Right lobe of liver (tissue), 4 donors: ENCODE measurements at regions not wholly inside any gene's neighbourhood (a gene's known extent, or its start where the extent isn't known, plus 50 kb on each side); places are given as distances from the start of the nearest gene placed in this dataset.
"Not testable (repeated sequence)": the region's sequence is repeated elsewhere in the genome, so short reads cannot be mapped to it uniquely, and the experiment has no call there.

ENCODE experiments used
- CTCF ChIP-seq, 4 donors: fragments of 200-600 bp in 3 of 4; fragments of 450-650 bp in 1 of 4; IDR thresholded peaks; one replicate each; pipeline versions ENCODE4 v1.5.1 to v1.8.0; 2016 to 2022; ENCODE audit warnings: antibody characterized with exemption in 4 of 4, mild to moderate bottlenecking in 2 of 4
- POLR2A ChIP-seq: fragments of 450-650 bp; IDR thresholded peaks from one replicate; pipeline ENCODE4 v1.6.1; 2017; ENCODE audit warnings: antibody characterized with exemption, mild to moderate bottlenecking
- donor health status: DM: no; HTN: no; CAD: no.
- donor health status: DM: no; HTN: no; CAD: no.
- donor health status: DM: no; HTN: yes; CAD: no.

- TF ChIP-seq CTCF (IDR thresholded peaks at IDR 0.05); POLR2A: not testable (repeated sequence)
Measured at GRCh38 chr16:21524752-21525028, 74.7 kb upstream of the METTL9 start.
